Activated CD8-positive, alpha-beta memory T cell treated with anti-CD3 and anti-CD28 coated beads, Interleukin-2, amount 10 ng/mL, durations not matched to agents 7 days and 5 days (primary cell): ENCODE measurements at regions not wholly inside any gene's neighbourhood (a gene's known extent, or its start where the extent isn't known, plus 50 kb on each side); places are given as distances from the start of the nearest gene placed in this dataset.

Experiments
- ATAC-seq: fragments of 150-1000 bp; cut with Tn5 transposase; one replicate; pipeline ENCODE4 v1.10.0; 2021; ENCODE audit warnings: moderate library complexity
- CTCF ChIA-PET: fragments of 350-600 bp; sonication (Branson Sonifier 250); formaldehyde crosslinking; loops from one replicate; lab custom pipeline; 2021; ENCODE audit warnings: antibody characterized with exemption; lab: Charles Lee
- DNase-seq: peaks from one replicate; pipeline ENCODE4 v3.0.0-alpha.2; 2020
- H3K27ac Mint-ChIP-seq: one replicate; pipeline ENCODE4 v1.8.0; 2021; ENCODE audit warnings: mild to moderate bottlenecking, mixed read lengths
- H3K27me3 Mint-ChIP-seq: one replicate; pipeline ENCODE4 v1.8.0; 2021; ENCODE audit warnings: mixed read lengths
- H3K36me3 Mint-ChIP-seq: one replicate; pipeline ENCODE4 v1.8.0; 2021; ENCODE audit warnings: mild to moderate bottlenecking, mixed read lengths
- H3K4me1 Mint-ChIP-seq: one replicate; pipeline ENCODE4 v1.8.0; 2021; ENCODE audit warnings: mixed read lengths
- H3K4me3 Mint-ChIP-seq: one replicate; pipeline ENCODE4 v1.8.0; 2021; ENCODE audit warnings: mild to moderate bottlenecking, moderate library complexity, mixed read lengths
- H3K9me3 Mint-ChIP-seq: one replicate; pipeline ENCODE4 v1.8.0; 2022; ENCODE audit warnings: low read depth, mixed read lengths

DNA sequence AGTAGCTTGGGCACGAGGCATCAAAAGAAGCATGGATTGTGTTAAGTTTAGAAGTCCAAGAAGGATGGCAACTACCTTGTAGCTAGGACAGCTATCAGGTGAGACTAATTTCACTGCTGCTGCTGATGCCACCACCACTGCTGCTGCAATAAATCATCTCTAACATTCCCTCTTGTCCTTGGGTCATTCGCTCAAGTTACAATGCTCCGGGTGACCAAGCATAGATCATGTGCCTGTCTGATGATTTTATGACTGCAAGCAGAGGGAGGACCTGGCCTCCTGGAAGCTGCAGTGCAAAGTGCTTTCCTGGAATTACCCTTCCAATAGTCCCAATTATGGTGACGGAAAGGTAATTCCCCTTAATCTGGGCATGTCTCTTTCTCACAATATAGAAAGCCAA, 334.4 kb downstream of the PRELID2 start:
- H3K4me3 Mint-ChIP-seq = no peak overlapping the region
- CTCF ChIA-PET = no interaction called here

DNA sequence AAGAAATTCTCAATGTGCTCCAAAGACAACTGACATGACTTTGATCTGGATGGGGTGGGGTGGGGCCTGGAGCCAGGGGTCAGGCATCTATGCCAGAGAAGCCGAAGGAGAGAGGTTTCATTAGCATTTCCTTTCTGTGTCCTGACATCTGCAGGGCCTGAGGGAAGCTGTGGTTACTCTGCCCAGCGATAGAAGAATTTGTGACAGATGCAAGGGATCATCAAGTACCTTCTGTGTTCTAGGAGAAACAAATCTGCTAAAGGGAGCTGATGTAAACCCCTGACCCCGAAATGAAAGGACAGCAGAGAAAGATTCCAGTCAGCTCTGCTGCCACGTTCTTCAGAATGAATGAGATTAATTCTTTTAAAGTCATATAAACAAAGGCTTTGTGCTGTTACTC, 335.7 kb downstream of the PRELID2 start:
- no peak for DNase-seq
- Mint-ChIP-seq H3K4me3 (no peak overlapping the region), H3K27me3 (no peaks in the 10 kb centered on the region), H3K36me3 (no peaks in the 10 kb centered on the region), H3K4me1 (no peaks in the 10 kb centered on the region), H3K9me3 (no peaks in the 10 kb centered on the region), H3K27ac (no peak overlapping the region)
- CTCF ChIA-PET = no interaction called here
- ATAC-seq = no peak

More for the DNA sequence above, 334.4 kb downstream of the PRELID2 start:
- Mint-ChIP-seq H3K27me3 (no peaks in the 10 kb centered on the region), H3K36me3 (no peaks in the 10 kb centered on the region), H3K27ac (no peak overlapping the region), H3K9me3 (no peaks in the 10 kb centered on the region), H3K4me1 (no peaks in the 10 kb centered on the region)
- no peak for ATAC-seq
- DNase-seq = no peak

DNA sequence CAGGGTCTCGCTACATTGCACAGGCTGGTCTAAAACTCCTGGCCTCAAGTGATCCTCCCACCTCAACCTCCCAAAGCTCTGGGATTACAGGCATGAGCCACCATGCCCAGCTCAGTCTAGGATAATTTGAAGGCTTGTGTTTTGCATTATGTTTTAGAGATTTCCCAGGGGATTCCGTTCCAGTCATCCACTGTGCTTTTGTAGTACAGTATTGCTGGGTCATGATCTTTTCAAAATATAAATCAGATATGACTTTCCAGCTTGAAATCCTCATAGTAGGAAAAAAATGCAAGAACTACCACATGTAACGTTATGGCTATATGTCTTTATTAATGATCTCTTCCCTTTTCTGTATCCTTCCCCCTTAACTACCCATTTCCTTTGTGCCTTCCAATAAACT, 338.1 kb downstream of the PRELID2 start:
- no peaks in the 10 kb centered on the region for H3K4me1 Mint-ChIP-seq
- H3K27me3 Mint-ChIP-seq = no peaks in the 10 kb centered on the region
- DNase-seq (no peak), ATAC-seq (no peak)
- no peaks in the 10 kb centered on the region for H3K9me3 Mint-ChIP-seq
- no peak overlapping the region for H3K27ac Mint-ChIP-seq
- CTCF ChIA-PET = no interaction called here
- H3K4me3 Mint-ChIP-seq = no peak overlapping the region
- no peaks in the 10 kb centered on the region for H3K36me3 Mint-ChIP-seq

GRCh38 chr5:145495741-145496140, 339.4 kb downstream of the PRELID2 start:
- DNase-seq (no peak), ATAC-seq (no peak)
- H3K4me1 Mint-ChIP-seq = no peaks in the 10 kb centered on the region
- no peak overlapping the region for H3K27ac Mint-ChIP-seq
- no peaks in the 10 kb centered on the region for H3K27me3 Mint-ChIP-seq
- CTCF ChIA-PET = interaction anchor here (0.6 kb wide), 1 partner anchor 1439 kb away, joined by 3 read pairs; no protein-coding TSS in a partner anchor
- no peaks in the 10 kb centered on the region for H3K36me3 Mint-ChIP-seq
- no peaks in the 10 kb centered on the region for H3K9me3 Mint-ChIP-seq
- no peak overlapping the region for H3K4me3 Mint-ChIP-seq

DNA sequence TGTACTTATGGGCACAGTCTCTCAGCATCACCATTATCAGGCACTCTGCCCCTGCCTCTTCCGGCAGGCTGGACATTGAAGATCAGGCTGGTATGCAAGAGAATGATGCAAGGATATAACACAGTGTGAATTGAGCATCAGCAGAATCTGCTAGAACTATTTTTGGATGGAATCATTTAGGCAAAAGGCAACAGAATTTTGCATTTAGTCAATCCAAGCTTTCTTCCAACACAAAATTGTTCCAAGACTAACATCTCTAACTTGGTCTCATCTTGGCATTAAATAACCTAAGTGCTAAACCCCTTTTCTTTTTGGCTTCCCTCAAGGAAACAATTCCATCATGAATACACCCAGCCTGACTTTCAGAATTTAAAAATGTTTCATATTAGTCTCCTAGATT, 339.9 kb downstream of the PRELID2 start:
- no peaks in the 10 kb centered on the region for H3K27me3 Mint-ChIP-seq
- CTCF ChIA-PET = no interaction called here

GRCh38 chr5:145493435-145493834, 341.7 kb downstream of the PRELID2 start:
- DNase-seq (no peak), ATAC-seq (no peak)
- H3K27me3 Mint-ChIP-seq = no peaks in the 10 kb centered on the region
- no peaks in the 10 kb centered on the region for H3K36me3 Mint-ChIP-seq
- no peak overlapping the region for H3K4me3 Mint-ChIP-seq
- no peaks in the 10 kb centered on the region for H3K9me3 Mint-ChIP-seq
- H3K4me1 Mint-ChIP-seq = no peaks in the 10 kb centered on the region
- CTCF ChIA-PET = no interaction called here
- no peak overlapping the region for H3K27ac Mint-ChIP-seq

More for the DNA sequence above, 339.9 kb downstream of the PRELID2 start:
- Mint-ChIP-seq H3K4me3 (no peak overlapping the region), H3K27ac (no peak overlapping the region), H3K36me3 (no peaks in the 10 kb centered on the region), H3K9me3 (no peaks in the 10 kb centered on the region), H3K4me1 (no peaks in the 10 kb centered on the region)
- no peak for DNase-seq
- no peak for ATAC-seq

DNA sequence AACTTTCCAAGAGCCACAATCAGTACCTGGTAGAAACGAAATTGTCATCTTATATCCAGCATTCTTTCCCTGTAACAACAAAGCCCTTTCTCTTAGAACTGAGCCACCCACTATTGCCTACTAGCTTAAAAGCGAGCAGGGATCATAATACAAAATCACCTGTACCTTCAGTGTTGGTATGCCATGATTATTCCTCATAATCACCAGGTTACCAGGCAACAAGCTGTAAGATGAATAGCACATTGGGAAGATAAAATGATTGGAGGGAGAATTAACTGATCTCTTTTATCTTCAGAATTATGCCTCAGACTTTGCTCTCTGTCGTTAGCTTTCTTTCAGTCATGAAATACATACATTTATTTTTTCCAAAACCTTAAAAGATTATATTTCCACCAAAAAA, 345.6 kb downstream of the PRELID2 start:
- Mint-ChIP-seq H3K9me3 (no peaks in the 10 kb centered on the region), H3K27ac (no peak overlapping the region), H3K4me1 (no peaks in the 10 kb centered on the region), H3K27me3 (no peaks in the 10 kb centered on the region), H3K4me3 (no peak overlapping the region), H3K36me3 (no peaks in the 10 kb centered on the region)
- no peak for ATAC-seq
- DNase-seq = no peak
- CTCF ChIA-PET = no interaction called here

GRCh38 chr5:145484158-145484557, 351.0 kb downstream of the PRELID2 start:
- Mint-ChIP-seq H3K4me3 (no peak overlapping the region), H3K27me3 (no peaks in the 10 kb centered on the region), H3K9me3 (peaks cover 2% of the 10 kb centered on the region), H3K27ac (no peak overlapping the region), H3K36me3 (no peaks in the 10 kb centered on the region), H3K4me1 (no peaks in the 10 kb centered on the region)
- ATAC-seq (no peak), DNase-seq (no peak)
- CTCF ChIA-PET = no interaction called here

GRCh38 chr5:145483212-145483611, 351.9 kb downstream of the PRELID2 start:
- no peaks in the 10 kb centered on the region for H3K36me3 Mint-ChIP-seq
- CTCF ChIA-PET = no interaction called here
- no peak for DNase-seq
- no peak overlapping the region for H3K27ac Mint-ChIP-seq
- no peaks in the 10 kb centered on the region for H3K4me1 Mint-ChIP-seq
- no peak overlapping the region for H3K4me3 Mint-ChIP-seq
- no peaks in the 10 kb centered on the region for H3K27me3 Mint-ChIP-seq
- ATAC-seq = no peak
- H3K9me3 Mint-ChIP-seq = peaks cover 2% of the 10 kb centered on the region

GRCh38 chr5:145479857-145480256, 355.3 kb downstream of the PRELID2 start:
- CTCF ChIA-PET = no interaction called here
- DNase-seq = no peak
- no peak for ATAC-seq
- Mint-ChIP-seq H3K27me3 (no peaks in the 10 kb centered on the region), H3K27ac (no peak overlapping the region), H3K4me1 (no peaks in the 10 kb centered on the region), H3K4me3 (no peak overlapping the region), H3K9me3 (peaks cover 2% of the 10 kb centered on the region), H3K36me3 (no peaks in the 10 kb centered on the region)

GRCh38 chr5:145479271-145479670, 355.9 kb downstream of the PRELID2 start:
- Mint-ChIP-seq H3K36me3 (no peaks in the 10 kb centered on the region), H3K4me3 (no peak overlapping the region), H3K27me3 (no peaks in the 10 kb centered on the region), H3K9me3 (peaks cover 2% of the 10 kb centered on the region), H3K27ac (no peak overlapping the region), H3K4me1 (no peaks in the 10 kb centered on the region)
- CTCF ChIA-PET = no interaction called here
- DNase-seq = no peak
- no peak for ATAC-seq

DNA sequence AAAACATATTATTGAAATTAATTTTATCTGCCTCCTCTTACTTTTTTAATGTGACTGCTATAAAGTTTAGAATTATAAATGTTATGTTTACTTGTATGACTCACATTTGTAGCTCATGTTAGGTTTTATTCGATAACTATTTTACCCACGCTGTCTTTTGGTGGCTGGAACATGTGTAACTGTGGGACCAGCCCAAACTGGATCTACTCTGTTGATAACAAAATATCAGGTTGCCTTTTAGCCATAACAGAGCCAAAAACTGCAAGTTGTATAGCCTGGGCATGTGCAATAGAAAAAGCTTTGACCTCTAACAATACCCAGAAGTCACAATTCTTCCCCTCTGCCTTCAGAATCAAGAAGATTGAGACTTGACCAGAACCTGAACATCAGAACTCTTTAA, 356.5 kb downstream of the PRELID2 start:
- Mint-ChIP-seq H3K27me3 (no peaks in the 10 kb centered on the region), H3K27ac (no peak overlapping the region), H3K4me1 (no peaks in the 10 kb centered on the region), H3K4me3 (no peak overlapping the region), H3K9me3 (peaks cover 2% of the 10 kb centered on the region), H3K36me3 (no peaks in the 10 kb centered on the region)
- DNase-seq = no peak
- CTCF ChIA-PET = no interaction called here
- ATAC-seq = no peak

GRCh38 chr5:145473042-145473642, 362.0 kb downstream of the PRELID2 start:
- Mint-ChIP-seq H3K27ac (no peak overlapping the region), H3K4me3 (no peak overlapping the region), H3K4me1 (no peaks in the 10 kb centered on the region), H3K36me3 (no peaks in the 10 kb centered on the region), H3K27me3 (no peaks in the 10 kb centered on the region), H3K9me3 (no peaks in the 10 kb centered on the region)
- ATAC-seq = no peak
- CTCF ChIA-PET = no interaction called here
- DNase-seq = no peak

DNA sequence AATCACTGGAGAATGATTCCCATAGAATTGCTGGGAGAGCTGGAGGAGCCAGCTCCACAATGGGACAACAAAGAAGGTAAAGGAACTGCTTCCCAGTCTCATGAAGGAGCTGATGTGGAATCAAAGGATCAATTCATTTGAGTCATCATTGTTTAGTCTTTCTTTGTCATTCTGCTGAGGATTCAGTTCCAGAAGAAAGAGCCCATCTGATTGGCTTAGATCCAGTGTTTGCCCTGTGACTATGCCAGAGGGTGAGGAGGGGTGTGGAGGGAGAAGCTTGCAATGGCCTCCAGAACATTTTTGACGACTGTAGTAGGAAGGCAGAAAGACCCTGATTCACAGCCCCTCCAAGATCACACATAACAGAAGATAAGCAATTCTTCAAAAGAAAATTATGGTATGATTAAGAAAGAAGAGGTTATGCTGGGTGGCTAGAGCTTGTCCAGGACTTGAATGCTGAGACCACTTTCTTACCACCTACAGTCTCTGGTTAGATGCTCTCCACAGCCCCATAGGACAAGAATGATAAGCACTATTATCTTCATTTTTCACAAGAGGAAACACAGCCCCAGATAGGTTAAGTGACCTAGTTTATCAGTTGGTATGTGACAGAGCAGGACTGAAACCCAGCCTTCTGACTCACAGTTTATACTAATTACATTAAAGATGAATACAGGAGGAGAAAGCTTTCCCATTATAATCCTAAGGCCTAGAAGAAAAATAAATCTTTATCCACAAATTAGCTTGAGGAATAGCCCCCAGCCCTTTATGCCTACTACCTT, 363.1 kb downstream of the PRELID2 start:
- Mint-ChIP-seq H3K4me3 (no peak overlapping the region), H3K27me3 (no peaks in the 10 kb centered on the region), H3K36me3 (no peaks in the 10 kb centered on the region), H3K4me1 (no peaks in the 10 kb centered on the region), H3K9me3 (no peaks in the 10 kb centered on the region), H3K27ac (no peak overlapping the region)
- DNase-seq (no peak), ATAC-seq (no peak)
- CTCF ChIA-PET = no interaction called here
